ENCODE measurements at regions not wholly inside any gene's neighbourhood (a gene's known extent, or its start where the extent isn't known, plus 50 kb on each side); places are given as distances from the start of the nearest gene placed in this dataset.

DNA sequence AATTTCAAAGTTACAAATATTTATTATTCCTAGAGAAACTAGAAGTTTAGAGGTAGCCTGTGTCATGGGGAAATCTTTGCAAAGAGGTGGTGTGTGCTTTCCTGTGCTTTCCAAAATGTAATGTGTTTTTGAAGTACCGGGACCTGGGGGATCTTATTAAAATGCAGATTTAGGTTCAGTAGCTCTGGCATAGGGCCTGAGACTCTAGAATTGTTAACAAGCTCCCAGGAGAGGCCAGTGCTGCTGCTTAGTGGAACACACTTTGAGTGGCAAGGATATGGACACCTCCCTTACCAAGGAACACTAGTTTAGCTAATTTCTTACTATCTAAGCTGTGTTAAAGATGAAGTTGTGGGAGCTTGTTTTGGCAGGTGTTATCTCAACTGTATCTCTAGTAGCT lies 428.9 kb downstream of the VGLL3 start:
- no peak for TF ChIP-seq EP300 (IDR thresholded peaks at IDR 0.05)
- TF ChIP-seq, protein P1, sequence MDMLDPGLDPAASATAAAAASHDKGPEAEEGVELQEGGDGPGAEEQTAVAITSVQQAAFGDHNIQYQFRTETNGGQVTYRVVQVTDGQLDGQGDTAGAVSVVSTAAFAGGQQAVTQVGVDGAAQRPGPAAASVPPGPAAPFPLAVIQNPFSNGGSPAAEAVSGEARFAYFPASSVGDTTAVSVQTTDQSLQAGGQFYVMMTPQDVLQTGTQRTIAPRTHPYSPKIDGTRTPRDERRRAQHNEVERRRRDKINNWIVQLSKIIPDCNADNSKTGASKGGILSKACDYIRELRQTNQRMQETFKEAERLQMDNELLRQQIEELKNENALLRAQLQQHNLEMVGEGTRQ (IDR thresholded peaks at IDR 0.05), result no peak
- no peak for TF ChIP-seq RAD21 (conservative IDR thresholded peaks at IDR 0.05 in 1 of 2, IDR thresholded peaks at IDR 0.05 in 1 of 2)
- TF ChIP-seq, protein P2, sequence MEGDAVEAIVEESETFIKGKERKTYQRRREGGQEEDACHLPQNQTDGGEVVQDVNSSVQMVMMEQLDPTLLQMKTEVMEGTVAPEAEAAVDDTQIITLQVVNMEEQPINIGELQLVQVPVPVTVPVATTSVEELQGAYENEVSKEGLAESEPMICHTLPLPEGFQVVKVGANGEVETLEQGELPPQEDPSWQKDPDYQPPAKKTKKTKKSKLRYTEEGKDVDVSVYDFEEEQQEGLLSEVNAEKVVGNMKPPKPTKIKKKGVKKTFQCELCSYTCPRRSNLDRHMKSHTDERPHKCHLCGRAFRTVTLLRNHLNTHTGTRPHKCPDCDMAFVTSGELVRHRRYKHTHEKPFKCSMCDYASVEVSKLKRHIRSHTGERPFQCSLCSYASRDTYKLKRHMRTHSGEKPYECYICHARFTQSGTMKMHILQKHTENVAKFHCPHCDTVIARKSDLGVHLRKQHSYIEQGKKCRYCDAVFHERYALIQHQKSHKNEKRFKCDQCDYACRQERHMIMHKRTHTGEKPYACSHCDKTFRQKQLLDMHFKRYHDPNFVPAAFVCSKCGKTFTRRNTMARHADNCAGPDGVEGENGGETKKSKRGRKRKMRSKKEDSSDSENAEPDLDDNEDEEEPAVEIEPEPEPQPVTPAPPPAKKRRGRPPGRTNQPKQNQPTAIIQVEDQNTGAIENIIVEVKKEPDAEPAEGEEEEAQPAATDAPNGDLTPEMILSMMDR (IDR thresholded peaks at IDR 0.05), result no peak
- TF ChIP-seq, protein P3, sequence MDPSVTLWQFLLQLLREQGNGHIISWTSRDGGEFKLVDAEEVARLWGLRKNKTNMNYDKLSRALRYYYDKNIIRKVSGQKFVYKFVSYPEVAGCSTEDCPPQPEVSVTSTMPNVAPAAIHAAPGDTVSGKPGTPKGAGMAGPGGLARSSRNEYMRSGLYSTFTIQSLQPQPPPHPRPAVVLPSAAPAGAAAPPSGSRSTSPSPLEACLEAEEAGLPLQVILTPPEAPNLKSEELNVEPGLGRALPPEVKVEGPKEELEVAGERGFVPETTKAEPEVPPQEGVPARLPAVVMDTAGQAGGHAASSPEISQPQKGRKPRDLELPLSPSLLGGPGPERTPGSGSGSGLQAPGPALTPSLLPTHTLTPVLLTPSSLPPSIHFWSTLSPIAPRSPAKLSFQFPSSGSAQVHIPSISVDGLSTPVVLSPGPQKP (IDR thresholded peaks at IDR 0.05; ENCODE audit: low read depth, low read length), result no peak
- TF ChIP-seq CEBPB (IDR thresholded peaks at IDR 0.05), result no peak
- TF ChIP-seq MAFK (IDR thresholded peaks at IDR 0.05; ENCODE audit: partially characterized antibody), result no peak
- TF ChIP-seq, protein P4, sequence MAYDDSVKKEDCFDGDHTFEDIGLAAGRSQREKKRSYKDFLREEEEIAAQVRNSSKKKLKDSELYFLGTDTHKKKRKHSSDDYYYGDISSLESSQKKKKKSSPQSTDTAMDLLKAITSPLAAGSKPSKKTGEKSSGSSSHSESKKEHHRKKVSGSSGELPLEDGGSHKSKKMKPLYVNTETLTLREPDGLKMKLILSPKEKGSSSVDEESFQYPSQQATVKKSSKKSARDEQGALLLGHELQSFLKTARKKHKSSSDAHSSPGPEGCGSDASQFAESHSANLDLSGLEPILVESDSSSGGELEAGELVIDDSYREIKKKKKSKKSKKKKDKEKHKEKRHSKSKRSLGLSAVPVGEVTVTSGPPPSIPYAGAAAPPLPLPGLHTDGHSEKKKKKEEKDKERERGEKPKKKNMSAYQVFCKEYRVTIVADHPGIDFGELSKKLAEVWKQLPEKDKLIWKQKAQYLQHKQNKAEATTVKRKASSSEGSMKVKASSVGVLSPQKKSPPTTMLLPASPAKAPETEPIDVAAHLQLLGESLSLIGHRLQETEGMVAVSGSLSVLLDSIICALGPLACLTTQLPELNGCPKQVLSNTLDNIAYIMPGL (CRISPR knock-in tag; IDR thresholded peaks at IDR 0.05; ENCODE audit: borderline replicate concordance), result no peak
- TF ChIP-seq JUN (IDR thresholded peaks at IDR 0.05), result no peak
- no peak for TF ChIP-seq RFX5 (IDR thresholded peaks at IDR 0.05)
- no peak for TF ChIP-seq CBX2 (IDR thresholded peaks at IDR 0.05; ENCODE audit: borderline replicate concordance, low read depth)
- no peak for TF ChIP-seq ZNF302 (CRISPR knock-in tag; IDR thresholded peaks at IDR 0.05)
- TF ChIP-seq, protein P5, sequence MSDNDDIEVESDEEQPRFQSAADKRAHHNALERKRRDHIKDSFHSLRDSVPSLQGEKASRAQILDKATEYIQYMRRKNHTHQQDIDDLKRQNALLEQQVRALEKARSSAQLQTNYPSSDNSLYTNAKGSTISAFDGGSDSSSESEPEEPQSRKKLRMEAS (IDR thresholded peaks at IDR 0.05), result no peak
- no peak for TF ChIP-seq HDAC2 (IDR thresholded peaks at IDR 0.05)

All from A549 (cell line).